CD8-positive, alpha-beta memory T cell (primary cell): ENCODE measurements at regions not wholly inside any gene's neighbourhood (a gene's known extent, or its start where the extent isn't known, plus 50 kb on each side); places are given as distances from the start of the nearest gene placed in this dataset.

Source experiments
- CTCF ChIA-PET: fragments of 350-600 bp; sonication (Branson Sonifier 250); formaldehyde crosslinking; loops from one replicate; lab custom pipeline; 2021; ENCODE audit warnings: antibody characterized with exemption; lab: Charles Lee
- POLR2A ChIA-PET: fragments of 350-600 bp; sonication (Branson Sonifier 250); formaldehyde crosslinking; loops from one replicate; lab custom pipeline; 2021; ENCODE audit warnings: antibody characterized with exemption; lab: Charles Lee
- DNase-seq, 5 donors: peaks; one replicate each; pipeline versions ENCODE4 v3.0.0 to v3.0.0-alpha.2; 2020 to 2022; ENCODE audit warnings: mixed read lengths in 1 of 5
- H3K27ac ChIP-seq: one replicate; pipeline ENCODE4 v1.7.0; 2013; ENCODE audit warnings: low read depth, mild to moderate bottlenecking, low read length, moderate library complexity
- H3K27me3 ChIP-seq: 2 replicates; pipeline ENCODE4 v1.7.0; 2013; ENCODE audit warnings: low read length, mild to moderate bottlenecking; ENCODE audit not compliant: insufficient read depth, poor library complexity, severe bottlenecking
- H3K36me3 ChIP-seq: 2 replicates; pipeline ENCODE4 v1.7.0; 2013; ENCODE audit warnings: mild to moderate bottlenecking, low read length, moderate library complexity; ENCODE audit not compliant: insufficient read depth
- H3K4me1 ChIP-seq: 2 replicates; pipeline ENCODE4 v1.7.0; 2013; ENCODE audit warnings: mild to moderate bottlenecking, low read length, moderate library complexity; ENCODE audit not compliant: insufficient read depth
- H3K4me3 ChIP-seq: 2 replicates; pipeline ENCODE4 v1.7.0; 2013; ENCODE audit warnings: mild to moderate bottlenecking, low read length
- H3K9me3 ChIP-seq: 2 replicates; pipeline ENCODE4 v1.7.0; 2013; ENCODE audit warnings: mild to moderate bottlenecking, low read length
- H3K27ac Mint-ChIP-seq, 8 donors: one replicate each; pipeline ENCODE4 v1.8.0; 2020 to 2021; ENCODE audit warnings: mixed read lengths in 8 of 8, mild to moderate bottlenecking in 6 of 8, inconsistent platforms in 3 of 8, moderate library complexity in 3 of 8
- H3K27me3 Mint-ChIP-seq, 2 donors: one replicate each; pipeline ENCODE4 v1.8.0; 2020 to 2021; ENCODE audit warnings: mixed read lengths in 2 of 2, mild to moderate bottlenecking in 1 of 2, moderate library complexity in 1 of 2
- H3K36me3 Mint-ChIP-seq, 3 donors: one replicate each; pipeline ENCODE4 v1.8.0; 2020 to 2021; ENCODE audit warnings: mixed read lengths in 3 of 3, inconsistent platforms in 1 of 3, mild to moderate bottlenecking in 1 of 3
- H3K4me1 Mint-ChIP-seq, 3 donors: one replicate each; pipeline ENCODE4 v1.8.0; 2020 to 2021; ENCODE audit warnings: mixed read lengths in 3 of 3, inconsistent platforms in 1 of 3, mild to moderate bottlenecking in 1 of 3
- H3K4me3 Mint-ChIP-seq, 7 donors: one replicate each; pipeline ENCODE4 v1.8.0; 2020 to 2021; ENCODE audit warnings: mixed read lengths in 7 of 7, mild to moderate bottlenecking in 6 of 7, moderate library complexity in 4 of 7, inconsistent platforms in 2 of 7
- H3K9me3 Mint-ChIP-seq, 5 donors: one replicate each; pipeline ENCODE4 v1.8.0; 2020 to 2022; ENCODE audit warnings: mixed read lengths in 5 of 5, mild to moderate bottlenecking in 3 of 5, moderate library complexity in 2 of 5, inconsistent platforms in 1 of 5

DNA sequence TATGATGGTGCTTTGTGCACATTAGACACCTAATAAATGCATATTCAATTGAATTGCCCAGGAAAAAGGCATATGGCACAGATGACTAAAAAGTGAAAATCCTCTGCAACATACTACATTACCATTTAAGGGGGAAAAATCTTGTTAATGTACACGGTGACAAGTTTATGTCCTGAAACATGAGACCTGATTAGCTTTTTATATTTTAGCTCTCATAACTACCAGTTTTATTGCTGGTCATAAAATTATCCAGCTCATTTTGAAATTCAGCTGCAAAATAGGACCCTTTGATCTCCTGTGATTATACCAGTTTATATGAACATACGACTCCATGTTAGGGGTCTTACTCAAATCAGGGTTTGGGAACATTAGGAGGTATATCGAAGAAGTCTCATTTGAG lies 684.6 kb upstream of the CCDC54 start:
- no peaks in the 10 kb centered on the region for H3K36me3 ChIP-seq
- no peaks in the 10 kb centered on the region for H3K9me3 ChIP-seq
- H3K4me3 ChIP-seq, result no peak overlapping the region
- no peaks in the 10 kb centered on the region for H3K4me1 Mint-ChIP-seq
- ChIA-PET CTCF (no interaction called here), POLR2A (no interaction called here)
- no peaks in the 10 kb centered on the region for H3K36me3 Mint-ChIP-seq
- H3K27ac Mint-ChIP-seq, result no peak overlapping the region
- H3K27me3 ChIP-seq, result no peaks in the 10 kb centered on the region
- no peak for DNase-seq
- no peaks in the 10 kb centered on the region for H3K9me3 Mint-ChIP-seq
- H3K27ac ChIP-seq, result no peak overlapping the region
- H3K4me3 Mint-ChIP-seq, result no peak overlapping the region
- H3K4me1 ChIP-seq, result no peaks in the 10 kb centered on the region
- no peaks in the 10 kb centered on the region for H3K27me3 Mint-ChIP-seq

DNA sequence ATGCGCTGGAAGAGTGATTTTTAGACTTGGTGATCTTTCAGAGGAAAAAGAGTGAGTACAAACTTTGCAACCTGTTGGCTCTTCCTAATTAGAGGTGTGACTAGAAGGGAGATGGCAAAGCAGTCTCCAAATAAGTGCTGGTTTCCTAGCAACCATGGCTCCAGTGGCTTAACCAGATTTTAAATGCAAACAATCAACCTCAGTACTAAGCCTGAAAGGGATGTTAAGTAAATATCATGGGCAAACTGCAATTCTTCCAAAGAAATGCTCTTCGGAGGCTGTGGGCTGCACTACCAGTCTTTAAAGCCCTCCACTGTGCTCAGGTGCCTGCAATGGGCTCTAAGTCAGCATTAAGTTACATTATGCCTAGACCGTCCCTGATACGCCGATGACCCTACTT lies 678.1 kb upstream of the CCDC54 start:
- CTCF ChIA-PET, result no interaction called here
- H3K27me3 Mint-ChIP-seq, result peaks cover 2 to 6% of the 10 kb centered on the region in 2 donors

DNA sequence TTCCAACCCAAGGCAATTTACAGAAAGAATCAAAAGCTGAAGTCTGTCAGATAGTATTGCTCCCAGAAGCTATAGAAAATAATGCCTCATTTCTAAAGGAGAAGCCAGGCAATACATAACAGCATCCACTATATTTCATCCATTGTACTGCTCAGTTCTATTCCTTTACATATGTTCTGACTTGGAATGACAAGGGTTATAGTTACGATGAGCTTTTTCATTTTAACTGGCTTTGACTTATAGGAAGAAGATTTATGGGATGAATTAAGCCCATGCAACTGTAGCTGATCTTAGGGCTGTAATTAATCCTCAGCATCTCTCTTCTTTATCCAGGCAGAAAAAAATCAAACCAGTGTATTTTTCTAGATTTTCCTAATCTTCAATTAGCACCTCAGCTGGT lies 676.3 kb upstream of the CCDC54 start:
- H3K4me3 Mint-ChIP-seq, result no peak overlapping the region
- no peak overlapping the region for H3K27ac Mint-ChIP-seq
- no peak for DNase-seq
- H3K4me1 Mint-ChIP-seq, result no peaks in the 10 kb centered on the region
- ChIA-PET POLR2A (no interaction called here), CTCF (interaction anchor here (1.0 kb wide), 1 partner anchor 13 kb away, joined by 3 read pairs; no protein-coding TSS in a partner anchor)
- peaks cover 2 to 6% of the 10 kb centered on the region in 2 donors for H3K27me3 Mint-ChIP-seq
- Histone ChIP-seq H3K9me3 (no peaks in the 10 kb centered on the region), H3K4me1 (no peaks in the 10 kb centered on the region), H3K4me3 (no peak overlapping the region), H3K27me3 (no peaks in the 10 kb centered on the region), H3K27ac (no peak overlapping the region), H3K36me3 (no peaks in the 10 kb centered on the region)
- H3K36me3 Mint-ChIP-seq, result peaks cover 0 to 1% (median 0%) of the 10 kb centered on the region in 3 donors
- no peaks in the 10 kb centered on the region for H3K9me3 Mint-ChIP-seq

More for the DNA sequence above, 678.1 kb upstream of the CCDC54 start:
- Mint-ChIP-seq H3K4me3 (no peak overlapping the region), H3K9me3 (no peaks in the 10 kb centered on the region), H3K36me3 (peaks cover 0 to 1% (median 0%) of the 10 kb centered on the region in 3 donors), H3K27ac (no peak overlapping the region), H3K4me1 (no peaks in the 10 kb centered on the region)
- Histone ChIP-seq H3K27ac (no peak overlapping the region), H3K36me3 (no peaks in the 10 kb centered on the region), H3K9me3 (no peaks in the 10 kb centered on the region), H3K27me3 (no peaks in the 10 kb centered on the region), H3K4me3 (no peak overlapping the region), H3K4me1 (no peaks in the 10 kb centered on the region)
- POLR2A ChIA-PET, result no interaction called here
- DNase-seq, result no peak

DNA sequence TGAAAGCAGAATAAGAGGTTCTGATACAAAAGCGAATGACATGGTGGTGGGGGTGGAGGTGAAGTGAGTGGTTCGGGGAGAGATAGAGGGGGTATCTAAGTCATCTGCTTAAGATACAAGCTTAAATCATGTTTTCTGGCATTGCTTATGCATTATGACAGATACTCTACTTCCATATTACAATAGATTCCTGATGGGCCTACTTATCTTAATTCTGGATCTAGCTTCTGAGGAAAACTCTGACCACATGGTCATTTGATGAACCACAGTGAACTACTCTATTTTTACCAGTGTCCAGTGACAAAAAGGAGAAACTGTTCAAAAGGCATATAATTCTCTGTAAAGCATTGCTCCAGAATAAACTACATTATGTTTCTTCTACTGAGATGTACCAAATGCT lies 673.7 kb upstream of the CCDC54 start:
- no peaks in the 10 kb centered on the region for H3K4me1 Mint-ChIP-seq
- no peak overlapping the region for H3K27ac Mint-ChIP-seq
- H3K4me3 Mint-ChIP-seq, result no peak overlapping the region
- ChIA-PET CTCF (no interaction called here), POLR2A (no interaction called here)
- Histone ChIP-seq H3K9me3 (no peaks in the 10 kb centered on the region), H3K36me3 (no peaks in the 10 kb centered on the region), H3K27ac (no peak overlapping the region), H3K4me3 (no peak overlapping the region), H3K27me3 (no peaks in the 10 kb centered on the region), H3K4me1 (no peaks in the 10 kb centered on the region)
- DNase-seq, result no peak
- H3K27me3 Mint-ChIP-seq, result peaks cover 2 to 6% of the 10 kb centered on the region in 2 donors
- H3K36me3 Mint-ChIP-seq, result peaks cover 0 to 1% (median 0%) of the 10 kb centered on the region in 3 donors
- no peaks in the 10 kb centered on the region for H3K9me3 Mint-ChIP-seq

DNA sequence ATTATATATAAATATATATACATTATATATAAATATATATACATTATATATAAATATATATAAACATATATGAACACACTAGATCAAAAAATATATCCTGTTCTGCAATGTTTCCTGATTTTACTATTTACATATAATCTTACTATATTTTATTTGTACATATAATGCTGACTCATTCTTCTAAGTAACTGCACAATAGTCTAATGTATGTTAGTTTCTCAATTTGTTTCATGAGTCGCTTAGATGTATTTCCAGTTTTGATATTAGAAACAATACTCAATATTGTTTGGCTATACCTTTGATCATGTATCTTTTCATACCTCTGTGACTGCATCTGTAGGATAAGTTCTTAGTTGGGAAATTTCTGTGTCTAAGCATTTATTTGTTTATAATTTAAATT lies 669.9 kb upstream of the CCDC54 start:
- Histone ChIP-seq H3K27me3 (no peaks in the 10 kb centered on the region), H3K36me3 (no peaks in the 10 kb centered on the region), H3K4me1 (no peaks in the 10 kb centered on the region), H3K9me3 (no peaks in the 10 kb centered on the region), H3K4me3 (no peak overlapping the region), H3K27ac (no peak overlapping the region)
- no peak overlapping the region for H3K27ac Mint-ChIP-seq
- H3K4me3 Mint-ChIP-seq, result no peak overlapping the region
- H3K9me3 Mint-ChIP-seq, result no peaks in the 10 kb centered on the region
- H3K36me3 Mint-ChIP-seq, result no peaks in the 10 kb centered on the region
- ChIA-PET CTCF (no interaction called here), POLR2A (no interaction called here)
- H3K27me3 Mint-ChIP-seq, result no peaks in the 10 kb centered on the region
- H3K4me1 Mint-ChIP-seq, result no peaks in the 10 kb centered on the region
- DNase-seq, result no peak

DNA sequence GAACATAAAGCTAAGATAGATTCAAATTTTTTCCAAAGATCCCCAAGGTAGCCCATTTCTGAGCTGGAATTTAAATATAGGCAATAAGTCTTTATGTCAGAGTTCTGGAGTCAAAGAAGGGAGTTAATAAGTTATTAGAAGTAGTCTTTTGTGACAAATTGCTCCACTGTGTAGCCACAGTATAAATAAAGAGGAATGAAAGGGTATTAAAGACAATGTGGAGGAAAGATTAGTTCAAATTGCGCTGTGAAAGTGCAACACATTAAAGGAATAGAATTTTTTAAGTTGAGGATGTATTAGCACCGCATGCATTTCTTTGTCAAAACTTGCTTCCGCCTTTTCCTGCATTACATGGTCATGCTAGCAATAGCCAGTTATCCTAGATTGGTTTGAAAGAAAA lies 666.6 kb upstream of the CCDC54 start:
- H3K4me1 Mint-ChIP-seq, result no peaks in the 10 kb centered on the region
- H3K9me3 ChIP-seq, result no peaks in the 10 kb centered on the region
- H3K4me3 Mint-ChIP-seq, result no peak overlapping the region
- H3K27me3 ChIP-seq, result no peaks in the 10 kb centered on the region
- DNase-seq, result no peak
- no peaks in the 10 kb centered on the region for H3K27me3 Mint-ChIP-seq
- no peak overlapping the region for H3K27ac ChIP-seq
- no peaks in the 10 kb centered on the region for H3K36me3 ChIP-seq
- no peak overlapping the region for H3K4me3 ChIP-seq
- ChIA-PET POLR2A (no interaction called here), CTCF (no interaction called here)
- H3K9me3 Mint-ChIP-seq, result no peaks in the 10 kb centered on the region
- no peaks in the 10 kb centered on the region for H3K4me1 ChIP-seq
- H3K36me3 Mint-ChIP-seq, result no peaks in the 10 kb centered on the region
- no peak overlapping the region for H3K27ac Mint-ChIP-seq

DNA sequence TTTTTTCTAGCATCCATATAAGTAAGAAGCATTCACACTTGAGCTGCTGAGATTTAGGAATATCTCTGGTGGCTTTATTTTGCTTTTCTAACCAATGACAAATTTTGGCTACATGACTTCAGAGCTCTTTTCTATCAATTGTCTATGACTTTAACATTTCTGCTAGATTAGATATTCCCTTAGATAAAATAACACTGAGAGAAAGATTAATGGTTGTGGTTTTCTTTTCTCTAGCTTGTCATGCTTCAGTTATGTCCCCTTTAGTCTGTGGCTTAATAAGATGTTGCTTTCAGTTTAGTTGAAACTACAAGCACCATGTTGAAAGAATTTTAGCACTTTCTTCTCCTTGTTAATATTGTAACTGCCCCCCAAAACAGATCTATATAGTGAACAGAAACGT lies 665.6 kb upstream of the CCDC54 start:
- Histone ChIP-seq H3K4me3 (no peak overlapping the region), H3K36me3 (no peaks in the 10 kb centered on the region), H3K9me3 (no peaks in the 10 kb centered on the region), H3K4me1 (no peaks in the 10 kb centered on the region), H3K27ac (no peak overlapping the region), H3K27me3 (no peaks in the 10 kb centered on the region)
- H3K27me3 Mint-ChIP-seq, result no peaks in the 10 kb centered on the region
- no peak for DNase-seq
- CTCF ChIA-PET, result no interaction called here
- no peaks in the 10 kb centered on the region for H3K4me1 Mint-ChIP-seq
- H3K27ac Mint-ChIP-seq, result no peak overlapping the region
- no peaks in the 10 kb centered on the region for H3K9me3 Mint-ChIP-seq
- POLR2A ChIA-PET, result no interaction called here
- no peak overlapping the region for H3K4me3 Mint-ChIP-seq
- no peaks in the 10 kb centered on the region for H3K36me3 Mint-ChIP-seq

DNA sequence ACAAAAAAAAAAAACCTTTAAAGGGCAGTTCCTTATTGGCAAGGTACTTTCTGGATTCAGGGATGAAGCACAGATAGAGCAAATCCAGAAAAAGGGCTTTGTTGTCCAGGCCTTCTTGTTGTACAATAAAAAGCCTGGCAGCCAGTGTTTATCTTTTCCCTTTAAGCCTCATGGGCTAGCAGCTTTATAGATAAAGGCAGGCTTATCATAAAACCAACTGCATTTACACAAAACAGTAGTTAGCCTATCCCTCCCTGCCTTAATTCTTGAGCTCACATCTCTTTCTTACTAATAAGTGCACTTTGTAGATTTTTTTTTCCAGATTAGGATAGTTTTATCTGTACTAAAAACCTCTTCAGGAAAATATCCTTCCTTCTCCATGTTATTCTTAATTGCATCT lies 662.8 kb upstream of the CCDC54 start:
- POLR2A ChIA-PET, result no interaction called here

DNA sequence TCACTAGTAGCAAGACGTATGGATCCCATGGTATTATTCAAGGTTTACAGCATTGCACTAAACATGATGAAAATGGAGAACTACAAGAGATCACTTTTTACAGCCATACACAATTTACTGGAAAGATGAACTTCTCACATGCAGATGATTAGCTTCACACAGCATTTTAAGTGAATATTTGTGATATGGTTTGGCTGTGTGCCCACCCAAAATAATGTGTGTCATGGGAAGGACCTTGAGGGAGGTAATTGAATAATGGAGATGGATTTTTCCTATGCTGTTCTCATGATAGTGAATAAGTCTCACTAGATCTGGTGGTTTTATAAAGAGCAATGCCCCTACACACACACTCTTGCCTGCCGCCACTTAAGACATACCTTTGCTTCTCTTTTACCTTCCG lies 662.0 kb upstream of the CCDC54 start:
- Histone ChIP-seq H3K36me3 (no peaks in the 10 kb centered on the region), H3K9me3 (no peaks in the 10 kb centered on the region), H3K4me1 (no peaks in the 10 kb centered on the region), H3K27ac (no peak overlapping the region), H3K4me3 (no peak overlapping the region), H3K27me3 (no peaks in the 10 kb centered on the region)
- no peak overlapping the region for H3K4me3 Mint-ChIP-seq
- H3K36me3 Mint-ChIP-seq, result no peaks in the 10 kb centered on the region
- H3K9me3 Mint-ChIP-seq, result no peaks in the 10 kb centered on the region
- DNase-seq, result no peak
- ChIA-PET POLR2A (no interaction called here), CTCF (no interaction called here)
- H3K27ac Mint-ChIP-seq, result no peak overlapping the region
- H3K4me1 Mint-ChIP-seq, result peaks cover 0 to 2% (median 0%) of the 10 kb centered on the region in 3 donors
- H3K27me3 Mint-ChIP-seq, result peaks cover 1 to 5% of the 10 kb centered on the region in 2 donors

More for the DNA sequence above, 662.8 kb upstream of the CCDC54 start:
- H3K9me3 ChIP-seq, result no peaks in the 10 kb centered on the region
- H3K4me3 ChIP-seq, result no peak overlapping the region
- H3K27me3 ChIP-seq, result no peaks in the 10 kb centered on the region
- H3K4me3 Mint-ChIP-seq, result no peak overlapping the region
- H3K36me3 ChIP-seq, result no peaks in the 10 kb centered on the region
- no peak for DNase-seq
- no peaks in the 10 kb centered on the region for H3K4me1 ChIP-seq
- peaks cover 0 to 1% of the 10 kb centered on the region in 2 donors for H3K27me3 Mint-ChIP-seq
- no peaks in the 10 kb centered on the region for H3K9me3 Mint-ChIP-seq
- H3K36me3 Mint-ChIP-seq, result no peaks in the 10 kb centered on the region
- no peak overlapping the region for H3K27ac ChIP-seq
- CTCF ChIA-PET, result no interaction called here
- peaks cover 0 to 2% (median 0%) of the 10 kb centered on the region in 3 donors for H3K4me1 Mint-ChIP-seq
- no peak overlapping the region for H3K27ac Mint-ChIP-seq
